Panc1 (cell line): ENCODE measurements at regions not wholly inside any gene's neighbourhood (a gene's known extent, or its start where the extent isn't known, plus 50 kb on each side); places are given as distances from the start of the nearest gene placed in this dataset.

Experiments
- CTCF ChIP-seq: fragments of 450-650 bp; IDR thresholded peaks from 2 replicates; pipeline ENCODE4 v1.5.1; 2017; ENCODE audit warnings: mild to moderate bottlenecking
- POLR2AphosphoS5 ChIP-seq: IDR thresholded peaks from 2 replicates; pipeline ENCODE4 v1.6.1; 2012; ENCODE audit warnings: mild to moderate bottlenecking, low read depth, low read length, moderate library complexity
- TF ChIP-seq, protein P1 (sequence below), 2 experiments: IDR thresholded peaks; 2 replicates each; pipeline ENCODE4 v1.6.1; 2011 to 2012; ENCODE audit warnings: low read depth in 2 of 2, control low read depth in 1 of 2, low read length in 1 of 2, mild to moderate bottlenecking in 1 of 2, moderate library complexity in 1 of 2; ENCODE audit not compliant: insufficient read depth in 1 of 2

DNA sequence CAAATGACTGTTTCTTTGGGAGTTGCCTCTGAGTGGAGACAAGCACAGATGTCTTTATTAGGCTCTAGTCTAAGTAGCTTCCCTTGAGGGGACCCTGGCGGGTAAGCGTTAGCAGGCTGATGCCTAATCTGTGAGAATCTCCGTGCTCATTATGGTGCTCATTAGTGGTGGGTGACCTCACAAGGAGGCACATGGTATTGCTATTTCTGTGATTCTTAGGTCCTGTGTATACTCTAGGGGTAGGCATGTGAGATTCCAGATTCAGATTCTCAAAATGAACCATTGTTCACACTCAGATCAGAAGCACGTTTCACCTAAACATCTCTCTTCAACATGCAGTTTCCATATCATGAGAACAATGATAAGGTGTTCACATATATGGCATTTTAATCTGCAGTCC lies 809.7 kb downstream of the NR2F2 start:
- TF ChIP-seq CTCF (no peak), POLR2AphosphoS5 (no peak)
- TF ChIP-seq, protein P1, sequence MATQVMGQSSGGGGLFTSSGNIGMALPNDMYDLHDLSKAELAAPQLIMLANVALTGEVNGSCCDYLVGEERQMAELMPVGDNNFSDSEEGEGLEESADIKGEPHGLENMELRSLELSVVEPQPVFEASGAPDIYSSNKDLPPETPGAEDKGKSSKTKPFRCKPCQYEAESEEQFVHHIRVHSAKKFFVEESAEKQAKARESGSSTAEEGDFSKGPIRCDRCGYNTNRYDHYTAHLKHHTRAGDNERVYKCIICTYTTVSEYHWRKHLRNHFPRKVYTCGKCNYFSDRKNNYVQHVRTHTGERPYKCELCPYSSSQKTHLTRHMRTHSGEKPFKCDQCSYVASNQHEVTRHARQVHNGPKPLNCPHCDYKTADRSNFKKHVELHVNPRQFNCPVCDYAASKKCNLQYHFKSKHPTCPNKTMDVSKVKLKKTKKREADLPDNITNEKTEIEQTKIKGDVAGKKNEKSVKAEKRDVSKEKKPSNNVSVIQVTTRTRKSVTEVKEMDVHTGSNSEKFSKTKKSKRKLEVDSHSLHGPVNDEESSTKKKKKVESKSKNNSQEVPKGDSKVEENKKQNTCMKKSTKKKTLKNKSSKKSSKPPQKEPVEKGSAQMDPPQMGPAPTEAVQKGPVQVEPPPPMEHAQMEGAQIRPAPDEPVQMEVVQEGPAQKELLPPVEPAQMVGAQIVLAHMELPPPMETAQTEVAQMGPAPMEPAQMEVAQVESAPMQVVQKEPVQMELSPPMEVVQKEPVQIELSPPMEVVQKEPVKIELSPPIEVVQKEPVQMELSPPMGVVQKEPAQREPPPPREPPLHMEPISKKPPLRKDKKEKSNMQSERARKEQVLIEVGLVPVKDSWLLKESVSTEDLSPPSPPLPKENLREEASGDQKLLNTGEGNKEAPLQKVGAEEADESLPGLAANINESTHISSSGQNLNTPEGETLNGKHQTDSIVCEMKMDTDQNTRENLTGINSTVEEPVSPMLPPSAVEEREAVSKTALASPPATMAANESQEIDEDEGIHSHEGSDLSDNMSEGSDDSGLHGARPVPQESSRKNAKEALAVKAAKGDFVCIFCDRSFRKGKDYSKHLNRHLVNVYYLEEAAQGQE (IDR thresholded peaks at IDR 0.05; ENCODE audit: insufficient read depth in 1 of 2, low read depth in 2 of 2, low read length in 1 of 2) = no peak
